Mucosa of descending colon (tissue), 3 donors: ENCODE measurements at regions not wholly inside any gene's neighbourhood (a gene's known extent, or its start where the extent isn't known, plus 50 kb on each side); places are given as distances from the start of the nearest gene placed in this dataset.

ENCODE experiments used
- ATAC-seq: fragments of 200-7000 bp; cut with Tn5 transposase; one replicate; pipeline ENCODE4 v1.9.1; 2020; ENCODE audit warnings: mild to moderate bottlenecking, moderate library complexity
- DNase-seq, 3 donors: peaks; one replicate each; pipeline ENCODE4 v3.0.0-alpha.2; 2020
- H3K36me3 ChIP-seq: fragments of 200-600 bp; one replicate; pipeline ENCODE4 v1.8.0; 2021; ENCODE audit warnings: low read depth, mild to moderate bottlenecking
- H3K4me1 ChIP-seq: fragments of 200-600 bp; one replicate; pipeline ENCODE4 v1.8.0; 2021; ENCODE audit warnings: low read depth, mild to moderate bottlenecking
- H3K4me3 ChIP-seq: fragments of 200-600 bp; one replicate; pipeline ENCODE4 v1.8.0; 2021; ENCODE audit warnings: mild to moderate bottlenecking
- H3K9me3 ChIP-seq: fragments of 200-600 bp; one replicate; pipeline ENCODE4 v1.8.0; 2021; ENCODE audit warnings: mild to moderate bottlenecking
- intact Hi-C, 2 donors: fragments of 100-400 bp; cut with DNase I in 1 of 2; cut with micrococcal nuclease in 1 of 2; formaldehyde crosslinking; loops; one replicate each; pipeline versions ENCODE4 v1.11.0 to v1.11.1; 2022; cut with DNase I, micrococcal nuclease
- TF ChIP-seq, protein P1 (sequence below): fragments of 200-600 bp; IDR thresholded peaks from one replicate; pipeline ENCODE4 v1.8.0; 2022; ENCODE audit warnings: antibody characterized with exemption, mild to moderate bottlenecking
- donor health status: DM: no; HTN: no; CAD: no; lungs with moderate emphysema.
- donor health status: DM: no; HTN: no; CAD: no.
- donor health status: DM: no; HTN: yes; CAD: no.

DNA sequence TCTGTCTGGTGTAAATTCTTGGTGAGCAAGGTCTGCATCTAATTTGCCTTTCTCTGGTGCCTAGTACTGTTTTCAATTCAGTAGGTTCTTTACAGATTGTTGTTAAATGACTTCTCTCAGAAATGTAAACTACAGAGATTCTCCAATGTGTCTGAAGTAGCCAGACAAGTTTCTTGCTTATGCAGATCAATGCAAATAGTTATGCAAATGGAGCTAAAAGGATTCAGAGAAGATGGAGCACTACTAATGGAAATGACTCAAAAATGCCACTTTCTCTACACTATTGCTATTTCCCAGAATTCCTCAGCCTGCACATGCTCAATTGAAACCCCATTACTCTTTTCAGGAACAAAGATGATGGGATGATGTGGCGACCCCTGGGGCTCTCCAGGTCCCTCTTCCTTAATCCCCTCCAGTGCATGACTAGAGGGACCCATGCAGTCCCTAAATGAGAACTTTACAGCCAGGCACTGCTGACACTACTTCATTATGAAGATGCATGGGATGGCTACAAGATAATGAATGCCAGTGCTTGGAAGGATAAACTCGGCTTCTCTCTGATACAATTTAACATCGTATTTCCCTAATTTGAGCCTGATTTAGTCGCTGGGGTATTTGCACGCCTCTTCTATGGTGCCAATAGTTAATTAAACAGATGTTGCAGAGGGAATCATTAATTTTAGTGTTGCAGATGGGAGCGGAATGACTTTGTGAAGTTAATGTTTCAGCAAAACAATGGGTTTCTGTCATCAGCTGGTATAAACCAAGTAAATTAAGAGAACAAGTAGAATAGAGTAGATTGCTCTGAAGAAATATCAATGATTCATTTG lies 753.2 kb downstream of the TLR4 start:
- H3K4me3 ChIP-seq: no peak overlapping the region
- DNase-seq (no peak), ATAC-seq (no peak)
- no peaks in the 10 kb centered on the region for H3K36me3 ChIP-seq
- H3K9me3 ChIP-seq: no peaks in the 10 kb centered on the region
- TF ChIP-seq, protein P1, sequence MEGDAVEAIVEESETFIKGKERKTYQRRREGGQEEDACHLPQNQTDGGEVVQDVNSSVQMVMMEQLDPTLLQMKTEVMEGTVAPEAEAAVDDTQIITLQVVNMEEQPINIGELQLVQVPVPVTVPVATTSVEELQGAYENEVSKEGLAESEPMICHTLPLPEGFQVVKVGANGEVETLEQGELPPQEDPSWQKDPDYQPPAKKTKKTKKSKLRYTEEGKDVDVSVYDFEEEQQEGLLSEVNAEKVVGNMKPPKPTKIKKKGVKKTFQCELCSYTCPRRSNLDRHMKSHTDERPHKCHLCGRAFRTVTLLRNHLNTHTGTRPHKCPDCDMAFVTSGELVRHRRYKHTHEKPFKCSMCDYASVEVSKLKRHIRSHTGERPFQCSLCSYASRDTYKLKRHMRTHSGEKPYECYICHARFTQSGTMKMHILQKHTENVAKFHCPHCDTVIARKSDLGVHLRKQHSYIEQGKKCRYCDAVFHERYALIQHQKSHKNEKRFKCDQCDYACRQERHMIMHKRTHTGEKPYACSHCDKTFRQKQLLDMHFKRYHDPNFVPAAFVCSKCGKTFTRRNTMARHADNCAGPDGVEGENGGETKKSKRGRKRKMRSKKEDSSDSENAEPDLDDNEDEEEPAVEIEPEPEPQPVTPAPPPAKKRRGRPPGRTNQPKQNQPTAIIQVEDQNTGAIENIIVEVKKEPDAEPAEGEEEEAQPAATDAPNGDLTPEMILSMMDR: no peak
- intact Hi-C loops: no loop called here
- no peaks in the 10 kb centered on the region for H3K4me1 ChIP-seq

GRCh38 chr9:118459913-118460312 lies 755.7 kb downstream of the TLR4 start:
- H3K4me1 ChIP-seq: no peaks in the 10 kb centered on the region
- intact Hi-C loops: no loop called here
- H3K9me3 ChIP-seq: no peaks in the 10 kb centered on the region
- DNase-seq: no peak
- H3K4me3 ChIP-seq: no peak overlapping the region
- ATAC-seq: peak; percentile 67
- H3K36me3 ChIP-seq: no peaks in the 10 kb centered on the region
- TF ChIP-seq, protein P1: no peak

- TF ChIP-seq, protein P1: no peak
- H3K36me3 ChIP-seq: no peaks in the 10 kb centered on the region
- DNase-seq (no peak), ATAC-seq (no peak)
- H3K4me3 ChIP-seq: no peak overlapping the region
- no peaks in the 10 kb centered on the region for H3K9me3 ChIP-seq
- intact Hi-C loops: no loop called here
- H3K4me1 ChIP-seq: no peaks in the 10 kb centered on the region
These were observed 759.2 kb downstream of the TLR4 start for GRCh38 chr9:118463419-118463818.

DNA sequence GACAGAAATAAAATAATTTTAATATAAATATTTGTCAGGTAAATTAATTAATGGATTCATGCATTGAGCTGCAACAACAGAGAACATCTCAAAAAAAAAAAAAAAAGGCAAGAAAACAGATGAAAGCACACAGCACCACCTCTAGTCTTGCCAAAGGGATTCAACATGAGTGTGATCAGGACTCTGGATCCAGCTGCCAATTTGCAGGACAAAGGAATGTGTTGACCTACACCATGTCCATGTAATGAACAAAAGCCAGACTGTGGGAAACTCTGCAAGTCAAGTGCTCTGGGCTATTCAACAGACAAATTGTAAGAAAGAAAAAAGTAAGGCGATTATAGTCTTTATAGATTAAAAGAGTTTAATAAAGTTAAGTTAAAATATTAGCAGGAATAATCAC lies 769.3 kb downstream of the TLR4 start:
- intact Hi-C loops: no loop called here
- DNase-seq (no peak), ATAC-seq (no peak)
- no peaks in the 10 kb centered on the region for H3K4me1 ChIP-seq
- no peaks in the 10 kb centered on the region for H3K9me3 ChIP-seq
- TF ChIP-seq, protein P1: no peak
- H3K36me3 ChIP-seq: no peaks in the 10 kb centered on the region
- no peak overlapping the region for H3K4me3 ChIP-seq

GRCh38 chr9:118478752-118479151 lies 774.5 kb downstream of the TLR4 start:
- intact Hi-C loops: no loop called here
- ATAC-seq (no peak), DNase-seq (no peak)
- no peaks in the 10 kb centered on the region for H3K36me3 ChIP-seq
- H3K4me3 ChIP-seq: no peak overlapping the region
- no peaks in the 10 kb centered on the region for H3K9me3 ChIP-seq
- H3K4me1 ChIP-seq: no peaks in the 10 kb centered on the region
- TF ChIP-seq, protein P1: no peak
